ENCODE measurements at regions not wholly inside any gene's neighbourhood (a gene's known extent, or its start where the extent isn't known, plus 50 kb on each side); places are given as distances from the start of the nearest gene placed in this dataset.

GRCh38 chr2:48108455-48108854 is 202.2 kb upstream of the FBXO11 start:
- H3K4me1 ChIP-seq (ENCODE audit: insufficient read depth, low read length), result peaks cover 30% of the 10 kb centered on the region
- WGBS, result 93% methylated on average over 1 of the region's 1 CpG
- H3K4me3 ChIP-seq (ENCODE audit: low read length), result no peak overlapping the region
- no peaks in the 10 kb centered on the region for H3K9me3 ChIP-seq (ENCODE audit: insufficient read depth, low read depth, low read length)
- no peaks in the 10 kb centered on the region for H3K36me3 ChIP-seq (ENCODE audit: insufficient read depth, low read length)
- H3K27me3 ChIP-seq (ENCODE audit: insufficient read depth, low read length), result no peaks in the 10 kb centered on the region
- no peak overlapping the region for H3K27ac ChIP-seq (ENCODE audit: low read depth, low read length)
- no peak overlapping the region for H3K9ac ChIP-seq (ENCODE audit: low read depth, low read length)

GRCh38 chr2:48109491-48110204 is 203.3 kb upstream of the FBXO11 start:
- no peak overlapping the region for H3K9ac ChIP-seq (ENCODE audit: low read depth, low read length)
- H3K36me3 ChIP-seq (ENCODE audit: insufficient read depth, low read length), result no peaks in the 10 kb centered on the region
- H3K27me3 ChIP-seq (ENCODE audit: insufficient read depth, low read length), result no peaks in the 10 kb centered on the region
- H3K4me1 ChIP-seq (ENCODE audit: insufficient read depth, low read length), result peaks cover 30% of the 10 kb centered on the region
- H3K9me3 ChIP-seq (ENCODE audit: insufficient read depth, low read depth, low read length), result no peaks in the 10 kb centered on the region
- H3K27ac ChIP-seq (ENCODE audit: low read depth, low read length), result no peak overlapping the region
- no peak overlapping the region for H3K4me3 ChIP-seq (ENCODE audit: low read length)
- WGBS, result 81% methylated on average over 3 of the region's 4 CpGs

GRCh38 chr2:48110492-48110891 is 204.0 kb upstream of the FOXN2 start:
- Histone ChIP-seq H3K9me3 (ENCODE audit: insufficient read depth, low read depth, low read length) (no peaks in the 10 kb centered on the region), H3K4me3 (ENCODE audit: low read length) (no peak overlapping the region), H3K27me3 (ENCODE audit: insufficient read depth, low read length) (no peaks in the 10 kb centered on the region), H3K27ac (ENCODE audit: low read depth, low read length) (no peak overlapping the region), H3K9ac (ENCODE audit: low read depth, low read length) (no peak overlapping the region), H3K4me1 (ENCODE audit: insufficient read depth, low read length) (peaks cover 30% of the 10 kb centered on the region), H3K36me3 (ENCODE audit: insufficient read depth, low read length) (no peaks in the 10 kb centered on the region)
- WGBS, result 80% methylated on average over 3 of the region's 4 CpGs

GRCh38 chr2:48112911-48113680 is 201.4 kb upstream of the FOXN2 start:
- Histone ChIP-seq H3K4me1 (ENCODE audit: insufficient read depth, low read length) (peaks cover 11% of the 10 kb centered on the region; the same call in 1 of the 2 replicates), H3K9ac (ENCODE audit: low read depth, low read length) (no peak overlapping the region), H3K27me3 (ENCODE audit: insufficient read depth, low read length) (no peaks in the 10 kb centered on the region), H3K36me3 (ENCODE audit: insufficient read depth, low read length) (no peaks in the 10 kb centered on the region), H3K27ac (ENCODE audit: low read depth, low read length) (no peak overlapping the region), H3K4me3 (ENCODE audit: low read length) (no peak overlapping the region), H3K9me3 (ENCODE audit: insufficient read depth, low read depth, low read length) (no peaks in the 10 kb centered on the region)
- WGBS, result 93% methylated on average over 5 of the region's 5 CpGs

GRCh38 chr2:48113767-48114166 is 200.7 kb upstream of the FOXN2 start:
- WGBS, result 91% methylated on average over 1 of the region's 1 CpG
- Histone ChIP-seq H3K4me1 (ENCODE audit: insufficient read depth, low read length) (peaks cover 11% of the 10 kb centered on the region; the same call in 1 of the 2 replicates), H3K4me3 (ENCODE audit: low read length) (no peak overlapping the region), H3K36me3 (ENCODE audit: insufficient read depth, low read length) (no peaks in the 10 kb centered on the region), H3K9ac (ENCODE audit: low read depth, low read length) (no peak overlapping the region), H3K27ac (ENCODE audit: low read depth, low read length) (no peak overlapping the region), H3K27me3 (ENCODE audit: insufficient read depth, low read length) (no peaks in the 10 kb centered on the region), H3K9me3 (ENCODE audit: insufficient read depth, low read depth, low read length) (no peaks in the 10 kb centered on the region)

- Histone ChIP-seq H3K4me1 (ENCODE audit: insufficient read depth, low read length) (peaks cover 11% of the 10 kb centered on the region; the same call in 1 of the 2 replicates), H3K36me3 (ENCODE audit: insufficient read depth, low read length) (no peaks in the 10 kb centered on the region), H3K4me3 (ENCODE audit: low read length) (no peak overlapping the region), H3K9me3 (ENCODE audit: insufficient read depth, low read depth, low read length) (no peaks in the 10 kb centered on the region), H3K9ac (ENCODE audit: low read depth, low read length) (no peak overlapping the region), H3K27me3 (ENCODE audit: insufficient read depth, low read length) (no peaks in the 10 kb centered on the region), H3K27ac (ENCODE audit: low read depth, low read length) (no peak overlapping the region)
- WGBS, result 96% methylated on average over 2 of the region's 2 CpGs
These were observed 200.2 kb upstream of the FOXN2 start for GRCh38 chr2:48114256-48114655.

- Histone ChIP-seq H3K27ac (ENCODE audit: low read depth, low read length) (no peak overlapping the region), H3K4me3 (ENCODE audit: low read length) (no peak overlapping the region), H3K27me3 (ENCODE audit: insufficient read depth, low read length) (no peaks in the 10 kb centered on the region), H3K36me3 (ENCODE audit: insufficient read depth, low read length) (no peaks in the 10 kb centered on the region), H3K4me1 (ENCODE audit: insufficient read depth, low read length) (peaks cover 5% of the 10 kb centered on the region; the same call in 1 of the 2 replicates), H3K9ac (ENCODE audit: low read depth, low read length) (no peak overlapping the region), H3K9me3 (ENCODE audit: insufficient read depth, low read depth, low read length) (no peaks in the 10 kb centered on the region)
These were observed 198.0 kb upstream of the FOXN2 start for GRCh38 chr2:48116497-48116896.

GRCh38 chr2:48118895-48119294 is 195.6 kb upstream of the FOXN2 start:
- Histone ChIP-seq H3K36me3 (ENCODE audit: insufficient read depth, low read length) (no peaks in the 10 kb centered on the region), H3K9ac (ENCODE audit: low read depth, low read length) (no peak overlapping the region), H3K27me3 (ENCODE audit: insufficient read depth, low read length) (no peaks in the 10 kb centered on the region), H3K9me3 (ENCODE audit: insufficient read depth, low read depth, low read length) (no peaks in the 10 kb centered on the region), H3K4me1 (ENCODE audit: insufficient read depth, low read length) (no peaks in the 10 kb centered on the region), H3K4me3 (ENCODE audit: low read length) (no peak overlapping the region), H3K27ac (ENCODE audit: low read depth, low read length) (no peak overlapping the region)
- 90% methylated on average over 6 of the region's 6 CpGs for WGBS

- H3K27me3 ChIP-seq (ENCODE audit: insufficient read depth, low read length), result no peaks in the 10 kb centered on the region
- no peaks in the 10 kb centered on the region for H3K36me3 ChIP-seq (ENCODE audit: insufficient read depth, low read length)
- H3K4me1 ChIP-seq (ENCODE audit: insufficient read depth, low read length), result no peaks in the 10 kb centered on the region
- no peak overlapping the region for H3K27ac ChIP-seq (ENCODE audit: low read depth, low read length)
- 98% methylated on average over 2 of the region's 3 CpGs for WGBS
- no peak overlapping the region for H3K9ac ChIP-seq (ENCODE audit: low read depth, low read length)
- H3K4me3 ChIP-seq (ENCODE audit: low read length), result no peak overlapping the region
- no peaks in the 10 kb centered on the region for H3K9me3 ChIP-seq (ENCODE audit: insufficient read depth, low read depth, low read length)
These were observed 194.4 kb upstream of the FOXN2 start for GRCh38 chr2:48120112-48120511.

GRCh38 chr2:48120759-48121242 is 193.7 kb upstream of the FOXN2 start:
- Histone ChIP-seq H3K4me3 (ENCODE audit: low read length) (no peak overlapping the region), H3K36me3 (ENCODE audit: insufficient read depth, low read length) (no peaks in the 10 kb centered on the region), H3K27me3 (ENCODE audit: insufficient read depth, low read length) (no peaks in the 10 kb centered on the region), H3K9me3 (ENCODE audit: insufficient read depth, low read depth, low read length) (no peaks in the 10 kb centered on the region), H3K4me1 (ENCODE audit: insufficient read depth, low read length) (no peaks in the 10 kb centered on the region), H3K27ac (ENCODE audit: low read depth, low read length) (no peak overlapping the region), H3K9ac (ENCODE audit: low read depth, low read length) (no peak overlapping the region)
- 90% methylated on average over 1 of the region's 1 CpG for WGBS

GRCh38 chr2:48122166-48122565 is 192.3 kb upstream of the FOXN2 start:
- H3K36me3 ChIP-seq (ENCODE audit: insufficient read depth, low read length), result no peaks in the 10 kb centered on the region
- H3K9ac ChIP-seq (ENCODE audit: low read depth, low read length), result no peak overlapping the region
- H3K9me3 ChIP-seq (ENCODE audit: insufficient read depth, low read depth, low read length), result no peaks in the 10 kb centered on the region
- H3K4me3 ChIP-seq (ENCODE audit: low read length), result no peak overlapping the region
- no peaks in the 10 kb centered on the region for H3K4me1 ChIP-seq (ENCODE audit: insufficient read depth, low read length)
- no peak overlapping the region for H3K27ac ChIP-seq (ENCODE audit: low read depth, low read length)
- WGBS, result 89% methylated on average over 4 of the region's 4 CpGs
- no peaks in the 10 kb centered on the region for H3K27me3 ChIP-seq (ENCODE audit: insufficient read depth, low read length)

Measured in HUES64 (cell line).